Keratinocyte (primary cell): ENCODE measurements at regions not wholly inside any gene's neighbourhood (a gene's known extent, or its start where the extent isn't known, plus 50 kb on each side); places are given as distances from the start of the nearest gene placed in this dataset.
"Not testable (repeated sequence)": the region's sequence is repeated elsewhere in the genome, so short reads cannot be mapped to it uniquely, and the experiment has no call there.

Source experiments
- DNase-seq: peaks from one replicate; pipeline ENCODE4 v3.0.0-alpha.2; 2011; ENCODE audit warnings: low read depth, missing footprints, low spot score
- FAIRE-seq: peaks from 2 replicates; lab custom pipeline; 2011; peaks lifted over from hg19 to GRCh38; lab: Jason Lieb, UNC
- H2AFZ ChIP-seq: 2 replicates; pipeline ENCODE4 v1.6.0; 2012; ENCODE audit warnings: low read length, control low read depth, inconsistent platforms; ENCODE audit not compliant: control insufficient read depth
- H3K27ac ChIP-seq: 2 replicates; pipeline ENCODE4 v1.5.1; 2011; ENCODE audit warnings: low read length; ENCODE audit not compliant: control insufficient read depth, insufficient read depth
- H3K27me3 ChIP-seq: 3 replicates; pipeline ENCODE4 v1.6.0; 2011; ENCODE audit warnings: low read length; ENCODE audit not compliant: control insufficient read depth, insufficient read depth; ENCODE audit errors: extremely low read depth
- H3K36me3 ChIP-seq, 2 experiments: 2 replicates in 1 of 2; 3 replicates in 1 of 2; pipeline ENCODE4 v1.5.1; 2011; ENCODE audit warnings: low read length in 2 of 2, mild to moderate bottlenecking in 1 of 2; ENCODE audit not compliant: control insufficient read depth in 2 of 2, insufficient read depth in 2 of 2; ENCODE audit errors: extremely low read depth in 1 of 2
- H3K4me1 ChIP-seq: 3 replicates; pipeline ENCODE4 v1.5.1; 2011; ENCODE audit warnings: low read length; ENCODE audit not compliant: control insufficient read depth, insufficient read depth; ENCODE audit errors: extremely low read depth
- H3K4me2 ChIP-seq: 3 replicates; pipeline ENCODE4 v1.6.0; 2011; ENCODE audit warnings: low read depth, low read length; ENCODE audit not compliant: control insufficient read depth, insufficient read depth; ENCODE audit errors: extremely low read depth
- H3K4me3 ChIP-seq, 3 experiments: fragments of 200-600 bp in 1 of 3; sonication (generic) in 1 of 3; 2 replicates in 2 of 3; 3 replicates in 1 of 3; pipeline ENCODE4 v1.5.1; 2011 to 2016; ENCODE audit warnings: low read length in 3 of 3, mild to moderate bottlenecking in 3 of 3, control low read depth in 2 of 3, inconsistent platforms in 1 of 3, low read depth in 1 of 3, mixed read lengths in 1 of 3, mixed run types in 1 of 3, moderate library complexity in 1 of 3; ENCODE audit not compliant: control insufficient read depth in 2 of 3, insufficient read depth in 2 of 3; ENCODE audit errors: extremely low read depth in 1 of 3
- H3K79me2 ChIP-seq: 2 replicates; pipeline ENCODE4 v1.6.0; 2012; ENCODE audit warnings: low read length; ENCODE audit not compliant: control insufficient read depth, insufficient read depth
- H3K9ac ChIP-seq: 3 replicates; pipeline ENCODE4 v1.6.0; 2011; ENCODE audit warnings: low read length; ENCODE audit not compliant: control insufficient read depth, insufficient read depth; ENCODE audit errors: extremely low read depth
- H3K9me1 ChIP-seq: 3 replicates; pipeline ENCODE4 v1.6.0; 2011; ENCODE audit warnings: low read length; ENCODE audit not compliant: control insufficient read depth, insufficient read depth; ENCODE audit errors: extremely low read depth
- H3K9me3 ChIP-seq: 2 replicates; pipeline ENCODE4 v1.5.1; 2012; ENCODE audit warnings: low read depth, low read length; ENCODE audit not compliant: control insufficient read depth
- H4K20me1 ChIP-seq: 3 replicates; pipeline ENCODE4 v1.6.0; 2011; ENCODE audit warnings: low read length; ENCODE audit not compliant: control insufficient read depth, insufficient read depth; ENCODE audit errors: extremely low read depth
- EZH2 ChIP-seq: IDR thresholded peaks from one replicate; pipeline ENCODE4 v1.6.1; 2012; ENCODE audit warnings: inconsistent platforms, mild to moderate bottlenecking, low read length, moderate library complexity
- dilution Hi-C: fragments of 300-500 bp; cut with MboI; formaldehyde crosslinking; loops from one replicate; pipeline ENCODE4 v1.7.0; 2020; ENCODE audit warnings: low sequenced_read_pairs; ENCODE audit not compliant: extremely low pct_ligation_motif_present
- TF ChIP-seq, protein P1 (sequence below), 3 experiments: IDR thresholded peaks in 1 of 3; conservative IDR thresholded peaks in 1 of 3; optimal IDR thresholded peaks in 1 of 3; 2 replicates in 2 of 3; 3 replicates in 1 of 3; pipeline versions ENCODE3 to v1.5.1; 2011; ENCODE audit warnings: low read length in 3 of 3, mild to moderate bottlenecking in 3 of 3, moderate library complexity in 2 of 3, control low read depth in 1 of 3, inconsistent platforms in 1 of 3; ENCODE audit not compliant: insufficient read depth in 2 of 3; ENCODE audit errors: extremely low read depth in 1 of 3

DNA sequence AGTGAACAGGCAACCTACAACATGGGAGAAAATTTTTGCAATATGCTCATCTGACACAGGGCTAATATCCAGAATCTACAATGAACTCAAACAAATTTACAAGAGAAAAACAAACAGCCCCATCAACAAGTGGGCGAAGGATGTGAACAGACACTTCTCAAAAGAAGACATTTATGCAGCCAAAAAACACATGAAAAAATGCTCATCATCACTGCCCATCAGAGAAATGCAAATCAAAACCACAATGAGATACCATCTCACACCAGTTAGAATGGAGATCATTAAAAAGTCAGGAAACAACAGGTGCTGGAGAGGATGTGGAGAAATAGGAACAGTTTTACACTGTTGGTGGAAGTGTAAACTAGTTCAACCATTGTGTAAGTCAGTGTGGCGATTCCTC is 76.7 kb upstream of the NMU start:
- dilution Hi-C loops, DNase-seq, H3K4me2 ChIP-seq, FAIRE-seq, H3K27ac ChIP-seq, H3K4me3 ChIP-seq, H3K79me2 ChIP-seq, H3K9me3 ChIP-seq, H3K36me3 ChIP-seq, H3K9me1 ChIP-seq, H3K4me1 ChIP-seq, H3K27me3 ChIP-seq, H4K20me1 ChIP-seq, H2AFZ ChIP-seq, H3K9ac ChIP-seq: not testable (repeated sequence)

DNA sequence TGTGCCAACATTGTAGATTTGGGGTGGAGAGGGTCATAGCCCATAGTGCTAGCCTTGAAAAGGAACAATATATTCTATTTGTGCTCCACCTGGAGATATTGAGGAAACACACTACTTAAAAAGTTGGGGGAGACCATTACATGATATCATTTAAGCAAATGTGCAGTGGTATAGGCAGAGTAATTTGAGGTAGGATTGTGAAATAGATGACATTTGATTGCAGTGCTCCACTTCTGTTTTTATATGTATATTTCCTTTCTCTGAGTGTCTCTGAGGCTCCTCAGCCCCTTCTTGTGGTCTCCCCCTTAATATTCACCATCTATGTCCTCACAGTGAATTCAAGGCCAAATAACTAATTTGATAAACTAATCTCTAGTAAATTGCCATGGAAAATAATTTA is 85.6 kb upstream of the NMU start:
- H3K9me3 ChIP-seq: no peaks in the 10 kb centered on the region
- no peaks in the 10 kb centered on the region for H3K4me1 ChIP-seq
- no peak overlapping the region for H3K4me2 ChIP-seq
- H4K20me1 ChIP-seq: no peaks in the 10 kb centered on the region
- no peak overlapping the region for H3K9ac ChIP-seq
- H3K4me3 ChIP-seq: no peak overlapping the region
- DNase-seq (no peak), FAIRE-seq (no peak)
- no peaks in the 10 kb centered on the region for H3K79me2 ChIP-seq
- no peak overlapping the region for H3K27ac ChIP-seq
- no peaks in the 10 kb centered on the region for H3K27me3 ChIP-seq
- dilution Hi-C loops: no loop called here
- H2AFZ ChIP-seq: no peak overlapping the region
- H3K36me3 ChIP-seq: no peaks in the 10 kb centered on the region
- no peaks in the 10 kb centered on the region for H3K9me1 ChIP-seq
- no peak for TF ChIP-seq EZH2
- TF ChIP-seq, protein P1, sequence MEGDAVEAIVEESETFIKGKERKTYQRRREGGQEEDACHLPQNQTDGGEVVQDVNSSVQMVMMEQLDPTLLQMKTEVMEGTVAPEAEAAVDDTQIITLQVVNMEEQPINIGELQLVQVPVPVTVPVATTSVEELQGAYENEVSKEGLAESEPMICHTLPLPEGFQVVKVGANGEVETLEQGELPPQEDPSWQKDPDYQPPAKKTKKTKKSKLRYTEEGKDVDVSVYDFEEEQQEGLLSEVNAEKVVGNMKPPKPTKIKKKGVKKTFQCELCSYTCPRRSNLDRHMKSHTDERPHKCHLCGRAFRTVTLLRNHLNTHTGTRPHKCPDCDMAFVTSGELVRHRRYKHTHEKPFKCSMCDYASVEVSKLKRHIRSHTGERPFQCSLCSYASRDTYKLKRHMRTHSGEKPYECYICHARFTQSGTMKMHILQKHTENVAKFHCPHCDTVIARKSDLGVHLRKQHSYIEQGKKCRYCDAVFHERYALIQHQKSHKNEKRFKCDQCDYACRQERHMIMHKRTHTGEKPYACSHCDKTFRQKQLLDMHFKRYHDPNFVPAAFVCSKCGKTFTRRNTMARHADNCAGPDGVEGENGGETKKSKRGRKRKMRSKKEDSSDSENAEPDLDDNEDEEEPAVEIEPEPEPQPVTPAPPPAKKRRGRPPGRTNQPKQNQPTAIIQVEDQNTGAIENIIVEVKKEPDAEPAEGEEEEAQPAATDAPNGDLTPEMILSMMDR (optimal IDR thresholded peaks at IDR 0.05 in 1 of 3, IDR thresholded peaks at IDR 0.05 in 1 of 3, conservative IDR thresholded peaks at IDR 0.05 in 1 of 3; ENCODE audit: extremely low read depth in 1 of 3, insufficient read depth in 2 of 3, low read length in 3 of 3): no peak

DNA sequence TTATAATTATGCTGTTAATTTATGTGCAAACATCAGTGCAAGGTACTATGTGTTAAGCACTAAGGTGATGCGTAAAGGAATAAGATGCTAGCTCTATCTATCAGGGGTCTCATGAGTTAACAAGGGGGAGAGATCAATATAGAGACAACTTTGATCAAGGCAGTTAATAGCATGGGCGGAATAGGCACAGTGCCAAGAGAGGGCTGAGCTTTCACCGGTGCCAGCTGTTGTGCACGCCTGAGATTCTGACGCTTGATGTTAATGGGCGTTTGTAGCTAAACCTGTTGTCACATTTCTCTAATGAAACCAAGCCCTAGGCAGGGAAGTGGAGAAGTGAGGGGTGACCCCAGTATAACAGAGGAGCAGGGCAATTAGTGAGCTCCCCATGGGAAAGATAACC is 86.0 kb upstream of the NMU start:
- FAIRE-seq: no peak

More for the DNA sequence above, 86.0 kb upstream of the NMU start:
- TF ChIP-seq EZH2: no peak
- TF ChIP-seq, protein P1 (optimal IDR thresholded peaks at IDR 0.05 in 1 of 3, IDR thresholded peaks at IDR 0.05 in 1 of 3, conservative IDR thresholded peaks at IDR 0.05 in 1 of 3; ENCODE audit: extremely low read depth in 1 of 3, insufficient read depth in 2 of 3, low read length in 3 of 3): no peak
- Histone ChIP-seq H3K27me3 (no peaks in the 10 kb centered on the region), H4K20me1 (no peaks in the 10 kb centered on the region), H3K9me1 (no peaks in the 10 kb centered on the region), H3K27ac (no peak overlapping the region), H3K36me3 (no peaks in the 10 kb centered on the region), H3K9me3 (no peaks in the 10 kb centered on the region), H3K4me3 (no peak overlapping the region), H3K4me2 (no peak overlapping the region), H3K9ac (no peak overlapping the region), H3K79me2 (no peaks in the 10 kb centered on the region), H3K4me1 (no peaks in the 10 kb centered on the region), H2AFZ (no peak overlapping the region)
- dilution Hi-C loops: no loop called here
- DNase-seq: no peak
